ENCODE measurements at regions not wholly inside any gene's neighbourhood (a gene's known extent, or its start where the extent isn't known, plus 50 kb on each side); places are given as distances from the start of the nearest gene placed in this dataset.

GRCh38 chr11:96964661-96965060 lies 574.8 kb downstream of the JRKL start:
- no peak for TF ChIP-seq CTCF (IDR thresholded peaks at IDR 0.05)
- TF ChIP-seq POLR2A (IDR thresholded peaks at IDR 0.05): no peak
